ENCODE measurements at regions not wholly inside any gene's neighbourhood (a gene's known extent, or its start where the extent isn't known, plus 50 kb on each side); places are given as distances from the start of the nearest gene placed in this dataset.

GRCh38 chr6:133171989-133172604 lies 69.1 kb upstream of the EYA4 start:
- Histone ChIP-seq H3K4me1 (ENCODE audit: control insufficient read depth in 2 of 2, insufficient read depth in 2 of 2, low read length in 2 of 2) (no peaks in the 10 kb centered on the region), H2AFZ (ENCODE audit: insufficient read depth, low read depth, low read length, poor library complexity, severe bottlenecking) (no peak overlapping the region), H3K4me2 (replicated peaks; ENCODE audit: low read depth, low read length, poor library complexity, severe bottlenecking) (no peak overlapping the region), H3K79me2 (ENCODE audit: control insufficient read depth, insufficient read depth, low read length) (no peaks in the 10 kb centered on the region), H3K4me3 (ENCODE audit: control extremely low read depth in 1 of 5, extremely low read depth in 1 of 5, insufficient read depth in 1 of 5, low read depth in 2 of 5, low read length in 4 of 5) (no peak overlapping the region), H3K9me3 (ENCODE audit: control extremely low read depth in 1 of 3, control insufficient read depth in 2 of 3, insufficient read depth in 1 of 3, low read length in 2 of 3) (peaks cover 0 to 18% (median 0%) of the 10 kb centered on the region in 3 donors), H3K27ac (ENCODE audit: low read length in 2 of 2) (no peak overlapping the region), H3K9ac (ENCODE audit: low read length) (no peak overlapping the region), H4K20me1 (ENCODE audit: control insufficient read depth, insufficient read depth, low read length, poor library complexity, severe bottlenecking) (no peaks in the 10 kb centered on the region), H3K36me3 (replicated peaks in 1 of 2; ENCODE audit: control extremely low read depth in 1 of 2, control insufficient read depth in 1 of 2, extremely low read depth in 1 of 2, insufficient read depth in 2 of 2, low read length in 1 of 2) (no peaks in the 10 kb centered on the region), H3K27me3 (replicated peaks in 1 of 4; ENCODE audit: control extremely low read depth in 1 of 4, control insufficient read depth in 3 of 4, insufficient read depth in 4 of 4, low read length in 3 of 4) (no peaks in the 10 kb centered on the region)
- intact Hi-C loops (cut with micrococcal nuclease), result no loop called here
- Mint-ChIP-seq H3K9me3 (ENCODE audit: insufficient read depth) (no peaks in the 10 kb centered on the region), H3K4me1 (no peaks in the 10 kb centered on the region), H3K27me3 (no peaks in the 10 kb centered on the region), H3K27ac (no peak overlapping the region), H3K4me3 (no peak overlapping the region)
- 78% methylated on average over 3 of the region's 3 CpGs for WGBS (ENCODE audit: insufficient coverage)
- CTCF ChIA-PET, result no interaction called here
- DNase-seq, result no peak
- TF ChIP-seq CTCF (IDR thresholded peaks at IDR 0.05) (no peak), EZH2 (IDR thresholded peaks at IDR 0.05; ENCODE audit: borderline replicate concordance, insufficient read depth, low read depth, low read length, poor library complexity, severe bottlenecking) (no peak)
- POLR2A ChIA-PET, result no interaction called here
- no peak for ATAC-seq (ENCODE audit: low read depth)

DNA sequence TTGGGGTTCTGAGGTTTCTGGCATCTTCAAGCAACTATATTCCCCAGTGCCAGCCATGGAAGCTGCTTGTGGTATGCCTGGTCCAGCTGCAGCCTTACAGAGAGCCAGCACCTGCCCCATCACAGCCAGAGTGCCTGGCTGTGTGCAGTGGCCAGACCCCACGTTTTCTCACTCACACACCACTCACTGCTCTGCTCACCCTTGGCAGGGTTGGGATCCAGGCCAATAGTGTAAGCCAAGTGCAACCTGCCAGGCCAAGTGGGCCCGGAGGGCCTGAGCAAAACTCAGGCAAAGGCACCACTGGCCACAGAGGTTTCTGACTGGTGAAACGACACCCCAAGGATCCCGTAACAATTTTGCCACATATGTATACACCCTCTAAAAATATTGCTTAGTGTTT lies 67.9 kb upstream of the EYA4 start:
- DNase-seq, result no peak
- H3K27ac ChIP-seq (ENCODE audit: low read length in 2 of 2), result no peak overlapping the region
- Mint-ChIP-seq H3K27me3 (no peaks in the 10 kb centered on the region), H3K27ac (no peak overlapping the region), H3K9me3 (ENCODE audit: insufficient read depth) (peaks cover 1% of the 10 kb centered on the region), H3K4me3 (no peak overlapping the region), H3K4me1 (no peaks in the 10 kb centered on the region)
- ChIA-PET CTCF (no interaction called here), POLR2A (no interaction called here)
- WGBS (ENCODE audit: insufficient coverage), result 60% methylated on average over 1 of the region's 4 CpGs
- H3K36me3 ChIP-seq (replicated peaks in 1 of 2; ENCODE audit: control extremely low read depth in 1 of 2, control insufficient read depth in 1 of 2, extremely low read depth in 1 of 2, insufficient read depth in 2 of 2, low read length in 1 of 2), result no peaks in the 10 kb centered on the region
- no peak overlapping the region for H2AFZ ChIP-seq (ENCODE audit: insufficient read depth, low read depth, low read length, poor library complexity, severe bottlenecking)
- no peak overlapping the region for H3K4me2 ChIP-seq (replicated peaks; ENCODE audit: low read depth, low read length, poor library complexity, severe bottlenecking)
- H3K4me3 ChIP-seq (ENCODE audit: control extremely low read depth in 1 of 5, extremely low read depth in 1 of 5, insufficient read depth in 1 of 5, low read depth in 2 of 5, low read length in 4 of 5), result no peak overlapping the region
- no peaks in the 10 kb centered on the region for H3K79me2 ChIP-seq (ENCODE audit: control insufficient read depth, insufficient read depth, low read length)
- TF ChIP-seq CTCF (IDR thresholded peaks at IDR 0.05) (no peak), EZH2 (IDR thresholded peaks at IDR 0.05; ENCODE audit: borderline replicate concordance, insufficient read depth, low read depth, low read length, poor library complexity, severe bottlenecking) (no peak)
- intact Hi-C loops (cut with micrococcal nuclease), result no loop called here
- H3K9me3 ChIP-seq (ENCODE audit: control extremely low read depth in 1 of 3, control insufficient read depth in 2 of 3, insufficient read depth in 1 of 3, low read length in 2 of 3), result peaks cover 0 to 18% (median 0%) of the 10 kb centered on the region in 3 donors
- H3K27me3 ChIP-seq (replicated peaks in 1 of 4; ENCODE audit: control extremely low read depth in 1 of 4, control insufficient read depth in 3 of 4, insufficient read depth in 4 of 4, low read length in 3 of 4), result no peaks in the 10 kb centered on the region
- no peak for ATAC-seq (ENCODE audit: low read depth)
- H3K9ac ChIP-seq (ENCODE audit: low read length), result no peak overlapping the region
- no peaks in the 10 kb centered on the region for H3K4me1 ChIP-seq (ENCODE audit: control insufficient read depth in 2 of 2, insufficient read depth in 2 of 2, low read length in 2 of 2)
- no peaks in the 10 kb centered on the region for H4K20me1 ChIP-seq (ENCODE audit: control insufficient read depth, insufficient read depth, low read length, poor library complexity, severe bottlenecking)
